ENCODE measurements at regions not wholly inside any gene's neighbourhood (a gene's known extent, or its start where the extent isn't known, plus 50 kb on each side); places are given as distances from the start of the nearest gene placed in this dataset.

DNA sequence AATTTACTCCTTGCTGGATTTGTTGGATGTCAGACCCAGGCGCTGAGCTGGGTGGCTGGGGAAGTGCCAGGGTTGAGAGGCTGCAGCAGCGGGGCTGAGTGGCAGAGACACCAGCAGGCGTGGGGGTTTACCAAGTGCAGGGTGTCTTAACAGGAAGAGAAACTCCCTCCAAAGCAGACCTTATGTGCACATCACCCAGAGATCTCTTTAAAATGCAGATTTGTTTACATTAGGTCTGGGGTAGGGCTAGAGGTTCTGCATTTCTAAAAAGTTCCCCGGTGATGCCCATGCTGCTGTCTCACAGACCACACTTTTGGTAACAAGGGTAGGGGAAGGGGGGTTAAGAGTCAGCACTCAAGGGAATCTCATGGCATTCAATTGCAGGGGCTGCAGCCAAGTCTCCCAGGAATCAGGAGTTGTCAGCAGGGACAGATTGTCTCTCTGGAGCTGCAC lies 80.7 kb upstream of the OLFM4 start:
- peak; percentile 18 for DNase-seq
- POLR2A ChIA-PET = no interaction called here
- Histone ChIP-seq H3K27ac (ENCODE audit: low read length in 2 of 2) (no peak overlapping the region), H3K4me3 (ENCODE audit: control extremely low read depth in 1 of 5, extremely low read depth in 1 of 5, insufficient read depth in 1 of 5, low read depth in 2 of 5, low read length in 4 of 5) (no peak overlapping the region), H3K27me3 (replicated peaks in 1 of 4; ENCODE audit: control extremely low read depth in 1 of 4, control insufficient read depth in 3 of 4, insufficient read depth in 4 of 4, low read length in 3 of 4) (no peaks in the 10 kb centered on the region), H3K9me3 (ENCODE audit: control extremely low read depth in 1 of 3, control insufficient read depth in 2 of 3, insufficient read depth in 1 of 3, low read length in 2 of 3) (peaks cover 0 to 6% (median 0%) of the 10 kb centered on the region in 3 donors), H2AFZ (ENCODE audit: insufficient read depth, low read depth, low read length, poor library complexity, severe bottlenecking) (no peak overlapping the region), H4K20me1 (ENCODE audit: control insufficient read depth, insufficient read depth, low read length, poor library complexity, severe bottlenecking) (no peaks in the 10 kb centered on the region), H3K36me3 (replicated peaks in 1 of 2; ENCODE audit: control extremely low read depth in 1 of 2, control insufficient read depth in 1 of 2, extremely low read depth in 1 of 2, insufficient read depth in 2 of 2, low read length in 1 of 2) (no peaks in the 10 kb centered on the region), H3K4me2 (replicated peaks; ENCODE audit: low read depth, low read length, poor library complexity, severe bottlenecking) (no peak overlapping the region), H3K4me1 (ENCODE audit: control insufficient read depth in 2 of 2, insufficient read depth in 2 of 2, low read length in 2 of 2) (no peaks in the 10 kb centered on the region), H3K79me2 (ENCODE audit: control insufficient read depth, insufficient read depth, low read length) (no peaks in the 10 kb centered on the region), H3K9ac (ENCODE audit: low read length) (no peak overlapping the region)
- TF ChIP-seq, protein P1, sequence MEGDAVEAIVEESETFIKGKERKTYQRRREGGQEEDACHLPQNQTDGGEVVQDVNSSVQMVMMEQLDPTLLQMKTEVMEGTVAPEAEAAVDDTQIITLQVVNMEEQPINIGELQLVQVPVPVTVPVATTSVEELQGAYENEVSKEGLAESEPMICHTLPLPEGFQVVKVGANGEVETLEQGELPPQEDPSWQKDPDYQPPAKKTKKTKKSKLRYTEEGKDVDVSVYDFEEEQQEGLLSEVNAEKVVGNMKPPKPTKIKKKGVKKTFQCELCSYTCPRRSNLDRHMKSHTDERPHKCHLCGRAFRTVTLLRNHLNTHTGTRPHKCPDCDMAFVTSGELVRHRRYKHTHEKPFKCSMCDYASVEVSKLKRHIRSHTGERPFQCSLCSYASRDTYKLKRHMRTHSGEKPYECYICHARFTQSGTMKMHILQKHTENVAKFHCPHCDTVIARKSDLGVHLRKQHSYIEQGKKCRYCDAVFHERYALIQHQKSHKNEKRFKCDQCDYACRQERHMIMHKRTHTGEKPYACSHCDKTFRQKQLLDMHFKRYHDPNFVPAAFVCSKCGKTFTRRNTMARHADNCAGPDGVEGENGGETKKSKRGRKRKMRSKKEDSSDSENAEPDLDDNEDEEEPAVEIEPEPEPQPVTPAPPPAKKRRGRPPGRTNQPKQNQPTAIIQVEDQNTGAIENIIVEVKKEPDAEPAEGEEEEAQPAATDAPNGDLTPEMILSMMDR (IDR thresholded peaks at IDR 0.05) = no peak
- TF ChIP-seq EZH2 (IDR thresholded peaks at IDR 0.05; ENCODE audit: borderline replicate concordance, insufficient read depth, low read depth, low read length, poor library complexity, severe bottlenecking) = no peak
- Mint-ChIP-seq H3K4me3 (no peak overlapping the region), H3K27me3 (peaks cover 3% of the 10 kb centered on the region), H3K9me3 (ENCODE audit: insufficient read depth) (no peaks in the 10 kb centered on the region), H3K4me1 (peaks cover 1% of the 10 kb centered on the region), H3K27ac (no peak overlapping the region)
- intact Hi-C loops (cut with micrococcal nuclease) = no loop called here
- peak; percentile 62 for ATAC-seq (ENCODE audit: low read depth)
- 45% methylated on average over 2 of the region's 4 CpGs for WGBS (ENCODE audit: insufficient coverage)
- CTCF ChIA-PET = interaction anchor here (2.2 kb wide), 1 partner anchor 20 kb away, joined by 7 read pairs; no protein-coding TSS in a partner anchor

- no peak for DNase-seq
- no peak overlapping the region for H2AFZ ChIP-seq (ENCODE audit: insufficient read depth, low read depth, low read length, poor library complexity, severe bottlenecking)
- no peak overlapping the region for H3K4me3 ChIP-seq (ENCODE audit: control extremely low read depth in 1 of 5, extremely low read depth in 1 of 5, insufficient read depth in 1 of 5, low read depth in 2 of 5, low read length in 4 of 5)
- H3K4me1 ChIP-seq (ENCODE audit: control insufficient read depth in 2 of 2, insufficient read depth in 2 of 2, low read length in 2 of 2) = no peaks in the 10 kb centered on the region
- no peaks in the 10 kb centered on the region for H3K27me3 ChIP-seq (replicated peaks in 1 of 4; ENCODE audit: control extremely low read depth in 1 of 4, control insufficient read depth in 3 of 4, insufficient read depth in 4 of 4, low read length in 3 of 4)
- Mint-ChIP-seq H3K9me3 (ENCODE audit: insufficient read depth) (no peaks in the 10 kb centered on the region), H3K27ac (no peak overlapping the region), H3K4me1 (peaks cover 1% of the 10 kb centered on the region), H3K4me3 (no peak overlapping the region), H3K27me3 (peaks cover 4% of the 10 kb centered on the region)
- H3K36me3 ChIP-seq (replicated peaks in 1 of 2; ENCODE audit: control extremely low read depth in 1 of 2, control insufficient read depth in 1 of 2, extremely low read depth in 1 of 2, insufficient read depth in 2 of 2, low read length in 1 of 2) = no peaks in the 10 kb centered on the region
- no peak overlapping the region for H3K27ac ChIP-seq (ENCODE audit: low read length in 2 of 2)
- CTCF ChIA-PET = interaction anchor here (2.3 kb wide), 1 partner anchor 23 kb away, joined by 7 read pairs; no protein-coding TSS in a partner anchor
- no peak overlapping the region for H3K9ac ChIP-seq (ENCODE audit: low read length)
- WGBS (ENCODE audit: insufficient coverage) = 100% methylated on average over 2 of the region's 3 CpGs
- H3K9me3 ChIP-seq (ENCODE audit: control extremely low read depth in 1 of 3, control insufficient read depth in 2 of 3, insufficient read depth in 1 of 3, low read length in 2 of 3) = peaks cover 0 to 6% (median 0%) of the 10 kb centered on the region in 3 donors
- intact Hi-C loops (cut with micrococcal nuclease) = no loop called here
- H4K20me1 ChIP-seq (ENCODE audit: control insufficient read depth, insufficient read depth, low read length, poor library complexity, severe bottlenecking) = no peaks in the 10 kb centered on the region
- H3K4me2 ChIP-seq (replicated peaks; ENCODE audit: low read depth, low read length, poor library complexity, severe bottlenecking) = no peak overlapping the region
- POLR2A ChIA-PET = no interaction called here
- TF ChIP-seq, protein P1 (IDR thresholded peaks at IDR 0.05) = no peak
- no peak for TF ChIP-seq EZH2 (IDR thresholded peaks at IDR 0.05; ENCODE audit: borderline replicate concordance, insufficient read depth, low read depth, low read length, poor library complexity, severe bottlenecking)
- no peaks in the 10 kb centered on the region for H3K79me2 ChIP-seq (ENCODE audit: control insufficient read depth, insufficient read depth, low read length)
- no peak for ATAC-seq (ENCODE audit: low read depth)
These were observed 83.3 kb upstream of the OLFM4 start for GRCh38 chr13:52945348-52945747.
